Astrocyte (in vitro differentiated cells and primary cell): ENCODE measurements at regions not wholly inside any gene's neighbourhood (a gene's known extent, or its start where the extent isn't known, plus 50 kb on each side); places are given as distances from the start of the nearest gene placed in this dataset.

ENCODE experiments used
- DNase-seq: peaks from one replicate; pipeline ENCODE4 v3.0.0-alpha.2; 2010; ENCODE audit warnings: low read depth
- FAIRE-seq: peaks from 2 replicates; lab custom pipeline; 2011; peaks lifted over from hg19 to GRCh38; lab: Jason Lieb, UNC
- H2AFZ ChIP-seq: 2 replicates; pipeline ENCODE4 v1.6.0; 2012; ENCODE audit warnings: low read depth, low read length, inconsistent platforms
- H3K27ac ChIP-seq: 2 replicates; pipeline ENCODE4 v1.5.1; 2011; ENCODE audit warnings: low read depth, low read length, inconsistent platforms
- H3K27me3 ChIP-seq: 2 replicates; pipeline ENCODE4 v1.6.0; 2011; ENCODE audit warnings: low read length, inconsistent platforms; ENCODE audit not compliant: insufficient read depth
- H3K36me3 ChIP-seq: 2 replicates; pipeline ENCODE4 v1.5.1; 2011; ENCODE audit warnings: low read length, inconsistent platforms; ENCODE audit not compliant: insufficient read depth
- H3K4me1 ChIP-seq: 2 replicates; pipeline ENCODE4 v1.5.1; 2011; ENCODE audit warnings: low read length, inconsistent platforms; ENCODE audit not compliant: insufficient read depth
- H3K4me2 ChIP-seq: 2 replicates; pipeline ENCODE4 v1.6.0; 2012; ENCODE audit warnings: low read length, inconsistent platforms
- H3K4me3 ChIP-seq: 2 replicates; pipeline ENCODE4 v1.5.1; 2011; ENCODE audit warnings: low read depth, mild to moderate bottlenecking, low read length, inconsistent platforms; ENCODE audit not compliant: insufficient read depth
- H3K79me2 ChIP-seq: 2 replicates; pipeline ENCODE4 v1.6.0; 2012; ENCODE audit warnings: mild to moderate bottlenecking, low read length, inconsistent platforms; ENCODE audit not compliant: insufficient read depth
- H3K9ac ChIP-seq: 2 replicates; pipeline ENCODE4 v1.6.0; 2012; ENCODE audit warnings: mild to moderate bottlenecking, low read length, inconsistent platforms
- H3K9me3 ChIP-seq: 2 replicates; pipeline ENCODE4 v1.5.1; 2012; ENCODE audit warnings: low read depth, mild to moderate bottlenecking, low read length, inconsistent platforms; ENCODE audit not compliant: insufficient read depth
- H4K20me1 ChIP-seq: 2 replicates; pipeline ENCODE4 v1.6.0; 2012; ENCODE audit warnings: low read length, inconsistent platforms; ENCODE audit not compliant: insufficient read depth
- H3K27ac Mint-ChIP-seq: one replicate; pipeline ENCODE4 v1.8.0; 2021; ENCODE audit warnings: mild to moderate bottlenecking, mixed read lengths; ENCODE audit not compliant: unreplicated experiment
- H3K27me3 Mint-ChIP-seq: one replicate; pipeline ENCODE4 v1.8.0; 2021; ENCODE audit warnings: low read depth, mixed read lengths; ENCODE audit not compliant: unreplicated experiment
- H3K36me3 Mint-ChIP-seq: one replicate; pipeline ENCODE4 v1.8.0; 2021; ENCODE audit warnings: low read depth, mixed read lengths; ENCODE audit not compliant: unreplicated experiment
- H3K4me1 Mint-ChIP-seq: one replicate; pipeline ENCODE4 v1.8.0; 2021; ENCODE audit warnings: low read depth, mixed read lengths; ENCODE audit not compliant: unreplicated experiment
- H3K4me3 Mint-ChIP-seq: one replicate; pipeline ENCODE4 v1.8.0; 2021; ENCODE audit warnings: mild to moderate bottlenecking, moderate library complexity, mixed read lengths; ENCODE audit not compliant: unreplicated experiment
- H3K9me3 Mint-ChIP-seq: one replicate; pipeline ENCODE4 v1.8.0; 2021; ENCODE audit warnings: mild to moderate bottlenecking, mixed read lengths; ENCODE audit not compliant: unreplicated experiment
- CTCF ChIP-seq: IDR thresholded peaks from 2 replicates; pipeline ENCODE4 v1.5.1; 2011; ENCODE audit warnings: low read depth, mild to moderate bottlenecking, inconsistent platforms, low read length, moderate library complexity; ENCODE audit not compliant: insufficient read depth
- EZH2 ChIP-seq: IDR thresholded peaks from 2 replicates; pipeline ENCODE4 v1.6.1; 2012; ENCODE audit warnings: mild to moderate bottlenecking, low read length, inconsistent platforms; ENCODE audit not compliant: insufficient read depth

GRCh38 chr6:145270464-145270863 lies 464.9 kb downstream of the EPM2A start:
- no peak overlapping the region for H3K4me3 ChIP-seq
- H3K27me3 ChIP-seq = peaks cover 2% of the 10 kb centered on the region
- no peaks in the 10 kb centered on the region for H3K4me1 Mint-ChIP-seq
- no peak overlapping the region for H2AFZ ChIP-seq
- DNase-seq (no peak), FAIRE-seq (no peak)
- H3K36me3 Mint-ChIP-seq = no peaks in the 10 kb centered on the region
- no peaks in the 10 kb centered on the region for H3K9me3 ChIP-seq
- H3K79me2 ChIP-seq = no peaks in the 10 kb centered on the region
- H4K20me1 ChIP-seq = no peaks in the 10 kb centered on the region
- H3K27me3 Mint-ChIP-seq = no peaks in the 10 kb centered on the region
- no peak overlapping the region for H3K4me3 Mint-ChIP-seq
- TF ChIP-seq EZH2 (no peak), CTCF (no peak)
- peaks cover 3% of the 10 kb centered on the region for H3K9me3 Mint-ChIP-seq
- H3K4me1 ChIP-seq = no peaks in the 10 kb centered on the region
- H3K9ac ChIP-seq = no peak overlapping the region
- no peak overlapping the region for H3K4me2 ChIP-seq
- H3K36me3 ChIP-seq = no peaks in the 10 kb centered on the region
- H3K27ac Mint-ChIP-seq = no peak overlapping the region
- H3K27ac ChIP-seq = no peak overlapping the region

GRCh38 chr6:145271040-145271439 lies 464.3 kb downstream of the EPM2A start:
- TF ChIP-seq EZH2 = no peak
- TF ChIP-seq CTCF = no peak
- Mint-ChIP-seq H3K4me1 (no peaks in the 10 kb centered on the region), H3K27me3 (no peaks in the 10 kb centered on the region), H3K36me3 (no peaks in the 10 kb centered on the region), H3K4me3 (no peak overlapping the region), H3K9me3 (peaks cover 3% of the 10 kb centered on the region), H3K27ac (no peak overlapping the region)
- Histone ChIP-seq H3K27ac (no peak overlapping the region), H3K4me3 (no peak overlapping the region), H3K9ac (no peak overlapping the region), H2AFZ (no peak overlapping the region), H3K79me2 (no peaks in the 10 kb centered on the region), H3K36me3 (no peaks in the 10 kb centered on the region), H3K4me1 (no peaks in the 10 kb centered on the region), H3K4me2 (no peak overlapping the region), H3K9me3 (no peaks in the 10 kb centered on the region), H3K27me3 (peaks cover 2% of the 10 kb centered on the region), H4K20me1 (no peaks in the 10 kb centered on the region)
- no peak for DNase-seq
- no peak for FAIRE-seq

DNA sequence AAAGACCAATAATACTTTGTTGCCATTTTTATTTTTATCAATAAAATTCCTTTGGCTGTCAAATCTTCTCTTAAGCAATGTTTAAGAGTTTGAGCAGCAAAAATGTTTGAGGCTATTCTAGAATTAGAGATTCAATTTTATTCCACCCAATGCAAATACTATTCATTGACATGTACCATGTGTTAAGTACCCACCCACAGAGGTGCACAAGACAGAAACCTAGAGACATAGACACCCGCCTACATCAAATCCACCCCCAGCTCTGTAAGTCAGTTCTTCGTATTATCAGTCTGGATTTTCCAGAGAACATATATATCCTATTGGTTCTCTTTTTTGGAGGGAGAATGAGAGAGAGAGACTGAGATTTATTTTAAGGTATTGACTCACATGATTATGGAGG lies 463.7 kb downstream of the EPM2A start:
- Histone ChIP-seq H3K27ac (no peak overlapping the region), H3K79me2 (no peaks in the 10 kb centered on the region), H3K4me2 (no peak overlapping the region), H3K9me3 (no peaks in the 10 kb centered on the region), H3K4me1 (no peaks in the 10 kb centered on the region), H3K27me3 (peaks cover 2% of the 10 kb centered on the region), H3K4me3 (no peak overlapping the region), H4K20me1 (no peaks in the 10 kb centered on the region), H2AFZ (no peak overlapping the region), H3K9ac (no peak overlapping the region), H3K36me3 (no peaks in the 10 kb centered on the region)
- Mint-ChIP-seq H3K27ac (no peak overlapping the region), H3K4me1 (peaks cover under 1% of the 10 kb centered on the region), H3K27me3 (no peaks in the 10 kb centered on the region), H3K36me3 (no peaks in the 10 kb centered on the region), H3K9me3 (peaks cover 3% of the 10 kb centered on the region), H3K4me3 (no peak overlapping the region)
- TF ChIP-seq EZH2 = no peak
- TF ChIP-seq CTCF = no peak
- FAIRE-seq = no peak
- no peak for DNase-seq
